OCI-LY1 (cell line): ENCODE measurements at regions not wholly inside any gene's neighbourhood (a gene's known extent, or its start where the extent isn't known, plus 50 kb on each side); places are given as distances from the start of the nearest gene placed in this dataset.

ENCODE experiments used
- H2AFZ ChIP-seq: fragments of 200-600 bp; sonication (generic), shearing (Covaris generic); 2 replicates; pipeline ENCODE4 v1.6.0; 2014; ENCODE audit warnings: antibody characterized with exemption, mild to moderate bottlenecking, low read length
- H3F3A ChIP-seq: fragments of 200-600 bp; sonication (generic), shearing (Covaris generic); 2 replicates; pipeline ENCODE4 v1.6.0; 2014; ENCODE audit warnings: mild to moderate bottlenecking, antibody characterized with exemption, low read length, moderate library complexity; ENCODE audit not compliant: insufficient read depth
- H3K27ac ChIP-seq: fragments of 200-600 bp; sonication (generic); 2 replicates; pipeline ENCODE4 v1.5.1; 2014; ENCODE audit warnings: low read length, mixed run types, mild to moderate bottlenecking, low read depth; ENCODE audit not compliant: poor library complexity, severe bottlenecking
- H3K27me3 ChIP-seq: fragments of 200-600 bp; sonication (generic); 2 replicates; pipeline ENCODE4 v1.6.0; 2014; ENCODE audit warnings: antibody characterized with exemption, mild to moderate bottlenecking, low read length, moderate library complexity; ENCODE audit not compliant: insufficient read depth
- H3K36me3 ChIP-seq: fragments of 200-600 bp; sonication (generic); 2 replicates; pipeline ENCODE4 v1.6.1; 2014; ENCODE audit warnings: mild to moderate bottlenecking, antibody characterized with exemption, low read length, moderate library complexity, mixed read lengths; ENCODE audit not compliant: insufficient read depth
- H3K4me1 ChIP-seq: fragments of 200-600 bp; sonication (generic); 2 replicates; pipeline ENCODE4 v1.5.1; 2014; ENCODE audit warnings: mild to moderate bottlenecking, low read length, moderate library complexity; ENCODE audit not compliant: insufficient read depth, severe bottlenecking
- H3K4me2 ChIP-seq: fragments of 200-600 bp; sonication (generic), shearing (Covaris generic); 2 replicates; pipeline ENCODE4 v1.6.1; 2014; ENCODE audit warnings: low read length
- H3K4me3 ChIP-seq: fragments of 200-600 bp; sonication (generic); 2 replicates; pipeline ENCODE4 v1.5.1; 2014; ENCODE audit warnings: low read length, low read depth, mild to moderate bottlenecking, mixed read lengths; ENCODE audit not compliant: poor library complexity, severe bottlenecking
- H3K79me2 ChIP-seq: fragments of 200-600 bp; shearing (Covaris generic); 2 replicates; pipeline ENCODE4 v1.6.1; 2016; ENCODE audit warnings: mixed run types, low read length, mixed read lengths; ENCODE audit not compliant: insufficient read depth
- H3K9ac ChIP-seq: fragments of 200-600 bp; sonication (generic), shearing (Covaris generic); 2 replicates; pipeline ENCODE4 v1.6.1; 2014; ENCODE audit warnings: mild to moderate bottlenecking, low read length, mixed read lengths
- H3K9me2 ChIP-seq: fragments of 200-600 bp; sonication (generic), shearing (Covaris generic); 2 replicates; pipeline ENCODE4 v1.6.1; 2014; ENCODE audit warnings: low read depth, mild to moderate bottlenecking, low read length, mixed read lengths
- H3K9me3 ChIP-seq: fragments of 200-600 bp; shearing (Covaris generic); 2 replicates; pipeline ENCODE4 v1.6.1; 2014; ENCODE audit warnings: low read length, mixed read lengths
- H4K20me1 ChIP-seq: fragments of 200-600 bp; sonication (generic), shearing (Covaris generic); 2 replicates; pipeline ENCODE4 v1.6.0; 2016; ENCODE audit warnings: mild to moderate bottlenecking, low read length; ENCODE audit not compliant: insufficient read depth
- EZH2 ChIP-seq: fragments of 200-600 bp; sonication (generic), shearing (Covaris generic); IDR thresholded peaks from 2 replicates; pipeline ENCODE4 v1.8.0; 2017; ENCODE audit warnings: borderline replicate concordance, mixed run types, mild to moderate bottlenecking, antibody characterized with exemption, low read length, moderate library complexity, mixed read lengths
- TF ChIP-seq, protein P1 (sequence below): fragments of 200-600 bp; sonication (generic), shearing (Covaris generic); IDR thresholded peaks from 2 replicates; pipeline ENCODE4 v1.5.1; 2017; ENCODE audit warnings: mild to moderate bottlenecking, antibody characterized with exemption, low read length, moderate library complexity, mixed read lengths

DNA sequence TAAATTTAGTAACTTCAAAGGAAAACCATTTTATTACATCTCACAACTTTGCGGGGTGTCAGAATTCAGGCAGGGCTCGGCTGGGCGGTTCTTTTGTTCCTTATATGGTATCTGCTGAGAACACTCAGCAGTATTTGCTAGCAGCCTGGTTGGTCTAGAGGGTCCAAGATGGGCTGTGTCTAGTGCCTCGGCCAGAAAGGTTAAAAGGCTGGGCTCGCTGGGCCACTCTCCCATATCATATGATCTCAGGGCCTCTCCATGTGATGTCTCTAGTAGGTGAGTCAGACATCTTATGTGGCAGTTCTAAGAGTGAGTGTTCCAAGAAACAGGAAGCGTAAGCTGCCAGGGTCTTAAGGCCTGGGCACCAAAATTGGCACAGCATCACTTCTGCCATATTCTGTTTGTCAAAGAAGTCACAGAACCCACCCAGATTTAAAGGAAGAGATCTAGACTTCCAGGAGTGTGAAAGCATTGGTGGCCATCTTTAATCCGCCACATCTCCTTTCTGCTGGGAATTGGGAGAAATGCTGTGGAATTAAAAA is 100.9 kb upstream of the ATP6AP2 start:
- Histone ChIP-seq H3K27ac (no peak overlapping the region), H3K9me3 (no peaks in the 10 kb centered on the region), H4K20me1 (no peaks in the 10 kb centered on the region), H3K4me3 (no peak overlapping the region), H3K36me3 (no peaks in the 10 kb centered on the region), H3F3A (no peaks in the 10 kb centered on the region), H3K9ac (no peak overlapping the region), H3K9me2 (no peaks in the 10 kb centered on the region), H3K4me2 (no peak overlapping the region), H3K4me1 (no peaks in the 10 kb centered on the region), H3K79me2 (no peaks in the 10 kb centered on the region), H3K27me3 (no peaks in the 10 kb centered on the region), H2AFZ (no peak overlapping the region)
- TF ChIP-seq, protein P1, sequence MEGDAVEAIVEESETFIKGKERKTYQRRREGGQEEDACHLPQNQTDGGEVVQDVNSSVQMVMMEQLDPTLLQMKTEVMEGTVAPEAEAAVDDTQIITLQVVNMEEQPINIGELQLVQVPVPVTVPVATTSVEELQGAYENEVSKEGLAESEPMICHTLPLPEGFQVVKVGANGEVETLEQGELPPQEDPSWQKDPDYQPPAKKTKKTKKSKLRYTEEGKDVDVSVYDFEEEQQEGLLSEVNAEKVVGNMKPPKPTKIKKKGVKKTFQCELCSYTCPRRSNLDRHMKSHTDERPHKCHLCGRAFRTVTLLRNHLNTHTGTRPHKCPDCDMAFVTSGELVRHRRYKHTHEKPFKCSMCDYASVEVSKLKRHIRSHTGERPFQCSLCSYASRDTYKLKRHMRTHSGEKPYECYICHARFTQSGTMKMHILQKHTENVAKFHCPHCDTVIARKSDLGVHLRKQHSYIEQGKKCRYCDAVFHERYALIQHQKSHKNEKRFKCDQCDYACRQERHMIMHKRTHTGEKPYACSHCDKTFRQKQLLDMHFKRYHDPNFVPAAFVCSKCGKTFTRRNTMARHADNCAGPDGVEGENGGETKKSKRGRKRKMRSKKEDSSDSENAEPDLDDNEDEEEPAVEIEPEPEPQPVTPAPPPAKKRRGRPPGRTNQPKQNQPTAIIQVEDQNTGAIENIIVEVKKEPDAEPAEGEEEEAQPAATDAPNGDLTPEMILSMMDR: no peak

GRCh38 chrX:40478474-40479065 is 102.2 kb upstream of the ATP6AP2 start:
- Histone ChIP-seq H2AFZ (no peak overlapping the region), H3K27me3 (no peaks in the 10 kb centered on the region)
- TF ChIP-seq, protein P1: no peak
- no peak for TF ChIP-seq EZH2

DNA sequence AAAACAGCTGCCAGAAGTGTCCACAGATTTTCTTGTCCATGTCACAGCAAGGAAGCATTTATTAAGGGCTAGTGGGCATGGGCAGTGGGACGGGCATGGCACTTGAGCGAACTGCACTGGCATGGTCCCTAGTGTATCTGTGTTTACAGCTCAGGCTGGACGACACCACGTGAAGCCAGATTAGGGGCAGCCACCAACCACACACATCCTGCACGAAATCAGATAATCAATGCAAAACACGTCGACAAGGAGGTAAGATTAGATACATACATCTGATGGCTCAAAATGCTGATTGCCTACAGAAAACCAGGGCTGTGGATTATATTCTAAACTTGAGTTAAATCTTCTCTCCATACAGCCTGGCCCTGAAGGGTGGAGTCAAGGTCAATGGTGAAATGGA is 103.8 kb upstream of the ATP6AP2 start:
- Histone ChIP-seq H3K9me2 (no peaks in the 10 kb centered on the region), H4K20me1 (no peaks in the 10 kb centered on the region), H3K9ac (no peak overlapping the region), H3K9me3 (no peaks in the 10 kb centered on the region), H3K4me2 (no peak overlapping the region), H3K4me3 (no peak overlapping the region), H3K27ac (no peak overlapping the region), H3K4me1 (peaks cover 4% of the 10 kb centered on the region), H3K27me3 (no peaks in the 10 kb centered on the region), H3F3A (no peaks in the 10 kb centered on the region), H3K79me2 (no peaks in the 10 kb centered on the region), H3K36me3 (no peaks in the 10 kb centered on the region), H2AFZ (no peak overlapping the region)
- TF ChIP-seq, protein P1: no peak

More at GRCh38 chrX:40478474-40479065, 102.2 kb upstream of the ATP6AP2 start:
- H3F3A ChIP-seq: no peaks in the 10 kb centered on the region
- no peak overlapping the region for H3K4me3 ChIP-seq
- no peaks in the 10 kb centered on the region for H3K9me2 ChIP-seq
- no peak overlapping the region for H3K27ac ChIP-seq
- H3K4me2 ChIP-seq: no peak overlapping the region
- no peaks in the 10 kb centered on the region for H3K4me1 ChIP-seq
- H3K79me2 ChIP-seq: no peaks in the 10 kb centered on the region
- H3K9me3 ChIP-seq: no peaks in the 10 kb centered on the region
- H4K20me1 ChIP-seq: no peaks in the 10 kb centered on the region
- no peak overlapping the region for H3K9ac ChIP-seq
- no peaks in the 10 kb centered on the region for H3K36me3 ChIP-seq
